ENCODE measurements at regions not wholly inside any gene's neighbourhood (a gene's known extent, or its start where the extent isn't known, plus 50 kb on each side); places are given as distances from the start of the nearest gene placed in this dataset.

DNA sequence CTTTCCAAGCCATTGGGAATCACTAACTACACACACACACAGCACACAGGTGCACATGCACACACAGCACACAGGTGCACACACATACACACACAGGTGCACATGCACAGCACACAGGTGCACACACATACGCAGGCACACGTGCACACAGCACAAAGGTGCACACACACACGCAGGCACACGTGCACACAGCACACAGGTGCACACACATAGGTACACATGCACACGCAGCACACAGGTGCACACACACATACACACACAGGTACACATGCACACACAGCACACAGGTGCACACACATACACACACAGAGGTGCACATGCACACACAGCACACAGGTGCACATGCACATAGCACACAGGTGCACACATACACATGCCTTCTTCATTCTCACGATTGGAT lies 80.9 kb downstream of the HMX1 start:
- Histone ChIP-seq H3K27ac (ENCODE audit: low read length) (no peak overlapping the region), H3K4me1 (ENCODE audit: control insufficient read depth, insufficient read depth, low read length) (no peaks in the 10 kb centered on the region), H3K9me3 (ENCODE audit: control insufficient read depth, insufficient read depth, low read depth, low read length) (no peaks in the 10 kb centered on the region), H3K36me3 (ENCODE audit: control insufficient read depth, insufficient read depth, low read length) (no peaks in the 10 kb centered on the region), H3K4me3 (ENCODE audit: low read depth in 2 of 2, low read length in 2 of 2) (no peak overlapping the region), H3K27me3 (ENCODE audit: control insufficient read depth, insufficient read depth, low read length) (no peaks in the 10 kb centered on the region; the same call in 1 of the 2 replicates)
- intact Hi-C loops (cut with micrococcal nuclease; ENCODE audit: unreplicated experiment), result no loop called here
- ATAC-seq (no peak), DNase-seq (ENCODE audit: low read depth, low spot score) (no peak)
- TF ChIP-seq TCF7L2 (IDR thresholded peaks at IDR 0.05; ENCODE audit: low read depth, low read length), result no peak
- TF ChIP-seq REST (IDR thresholded peaks at IDR 0.05; ENCODE audit: insufficient read depth in 1 of 2, low read depth in 2 of 2, low read length in 1 of 2), result no peak
- no peak for TF ChIP-seq POLR2AphosphoS5 (IDR thresholded peaks at IDR 0.05; ENCODE audit: low read depth, low read length)
- in situ Hi-C loops (cut with HindIII; ENCODE audit: low pct_unique_long_range_greater_than_20kb, low sequenced_read_pairs), result no loop called here
- no TSS peak for BruUV-seq (replicated peaks)
- CTCF ChIA-PET, result no interaction called here
- POLR2A ChIA-PET, result no interaction called here

DNA sequence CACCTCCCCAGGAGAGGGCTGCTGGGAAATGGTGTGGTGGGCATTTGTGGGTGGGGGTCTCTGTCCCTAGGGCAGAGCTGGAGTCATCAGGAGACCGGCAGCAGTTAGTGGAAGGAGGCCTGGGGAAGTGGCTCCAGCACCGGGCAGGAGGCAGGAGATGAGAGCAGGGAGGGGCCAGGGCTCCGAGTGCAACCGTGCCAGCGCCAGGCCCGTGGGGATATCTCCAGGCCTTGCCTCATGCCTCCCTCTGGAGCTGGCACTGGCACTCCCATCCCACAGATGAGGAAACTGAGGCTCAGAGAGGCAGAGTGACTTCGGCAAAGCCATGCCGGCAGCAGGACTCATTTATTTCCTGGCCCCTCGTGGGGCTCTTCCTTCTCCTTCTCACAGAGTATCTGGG lies 83.5 kb downstream of the HMX1 start:
- Histone ChIP-seq H3K4me1 (ENCODE audit: control insufficient read depth, insufficient read depth, low read length) (no peaks in the 10 kb centered on the region), H3K9me3 (ENCODE audit: control insufficient read depth, insufficient read depth, low read depth, low read length) (no peaks in the 10 kb centered on the region), H3K4me3 (ENCODE audit: low read depth in 2 of 2, low read length in 2 of 2) (no peak overlapping the region), H3K27me3 (ENCODE audit: control insufficient read depth, insufficient read depth, low read length) (no peaks in the 10 kb centered on the region), H3K36me3 (ENCODE audit: control insufficient read depth, insufficient read depth, low read length) (no peaks in the 10 kb centered on the region), H3K27ac (ENCODE audit: low read length) (no peak overlapping the region)
- CTCF ChIA-PET, result no interaction called here
- TF ChIP-seq, protein P1, sequence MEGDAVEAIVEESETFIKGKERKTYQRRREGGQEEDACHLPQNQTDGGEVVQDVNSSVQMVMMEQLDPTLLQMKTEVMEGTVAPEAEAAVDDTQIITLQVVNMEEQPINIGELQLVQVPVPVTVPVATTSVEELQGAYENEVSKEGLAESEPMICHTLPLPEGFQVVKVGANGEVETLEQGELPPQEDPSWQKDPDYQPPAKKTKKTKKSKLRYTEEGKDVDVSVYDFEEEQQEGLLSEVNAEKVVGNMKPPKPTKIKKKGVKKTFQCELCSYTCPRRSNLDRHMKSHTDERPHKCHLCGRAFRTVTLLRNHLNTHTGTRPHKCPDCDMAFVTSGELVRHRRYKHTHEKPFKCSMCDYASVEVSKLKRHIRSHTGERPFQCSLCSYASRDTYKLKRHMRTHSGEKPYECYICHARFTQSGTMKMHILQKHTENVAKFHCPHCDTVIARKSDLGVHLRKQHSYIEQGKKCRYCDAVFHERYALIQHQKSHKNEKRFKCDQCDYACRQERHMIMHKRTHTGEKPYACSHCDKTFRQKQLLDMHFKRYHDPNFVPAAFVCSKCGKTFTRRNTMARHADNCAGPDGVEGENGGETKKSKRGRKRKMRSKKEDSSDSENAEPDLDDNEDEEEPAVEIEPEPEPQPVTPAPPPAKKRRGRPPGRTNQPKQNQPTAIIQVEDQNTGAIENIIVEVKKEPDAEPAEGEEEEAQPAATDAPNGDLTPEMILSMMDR (IDR thresholded peaks at IDR 0.05), result no peak
- TF ChIP-seq REST (IDR thresholded peaks at IDR 0.05; ENCODE audit: insufficient read depth in 1 of 2, low read depth in 2 of 2, low read length in 1 of 2) (no peak), SIN3A (IDR thresholded peaks at IDR 0.05; ENCODE audit: borderline replicate concordance, insufficient read depth, low read depth, low read length) (no peak), TCF7L2 (IDR thresholded peaks at IDR 0.05; ENCODE audit: low read depth, low read length) (no peak), POLR2AphosphoS5 (IDR thresholded peaks at IDR 0.05; ENCODE audit: low read depth, low read length) (no peak)
- intact Hi-C loops (cut with micrococcal nuclease; ENCODE audit: unreplicated experiment) (no loop called here), in situ Hi-C loops (cut with HindIII; ENCODE audit: low pct_unique_long_range_greater_than_20kb, low sequenced_read_pairs) (no loop called here)
- no TSS peak for BruUV-seq (replicated peaks)
- POLR2A ChIA-PET, result no interaction called here
- no peak for DNase-seq (ENCODE audit: low read depth, low spot score)
- ATAC-seq, result no peak
